ENCODE measurements at regions not wholly inside any gene's neighbourhood (a gene's known extent, or its start where the extent isn't known, plus 50 kb on each side); places are given as distances from the start of the nearest gene placed in this dataset.

- Histone ChIP-seq H3K36me3 (ENCODE audit: control insufficient read depth, insufficient read depth, low read length) (no peaks in the 10 kb centered on the region), H3K27me3 (ENCODE audit: control insufficient read depth, insufficient read depth, low read length) (peaks cover 1% of the 10 kb centered on the region), H3K4me3 (ENCODE audit: low read depth, low read length) (no peak overlapping the region)
- CTCF ChIA-PET, result no interaction called here
- TF ChIP-seq CTCF (IDR thresholded peaks at IDR 0.05; ENCODE audit: insufficient read depth, low read depth, low read length), result no peak
- no peak for DNase-seq (ENCODE audit: low read depth)
- POLR2A ChIA-PET, result no interaction called here
Measured at GRCh38 chr5:88944751-88945531, 62.0 kb upstream of the MEF2C start.

GRCh38 chr5:88941581-88941980 is 58.6 kb upstream of the MEF2C start:
- TF ChIP-seq CTCF (IDR thresholded peaks at IDR 0.05; ENCODE audit: insufficient read depth, low read depth, low read length), result no peak
- no peak overlapping the region for H3K4me3 ChIP-seq (ENCODE audit: low read depth, low read length)
- no peak for DNase-seq (ENCODE audit: low read depth)
- ChIA-PET CTCF (interaction anchor here (0.6 kb wide), 1 partner anchor 212 kb away, joined by 3 read pairs; no protein-coding TSS in a partner anchor), POLR2A (no interaction called here)
- H3K27me3 ChIP-seq (ENCODE audit: control insufficient read depth, insufficient read depth, low read length), result no peaks in the 10 kb centered on the region
- H3K36me3 ChIP-seq (ENCODE audit: control insufficient read depth, insufficient read depth, low read length), result no peaks in the 10 kb centered on the region

DNA sequence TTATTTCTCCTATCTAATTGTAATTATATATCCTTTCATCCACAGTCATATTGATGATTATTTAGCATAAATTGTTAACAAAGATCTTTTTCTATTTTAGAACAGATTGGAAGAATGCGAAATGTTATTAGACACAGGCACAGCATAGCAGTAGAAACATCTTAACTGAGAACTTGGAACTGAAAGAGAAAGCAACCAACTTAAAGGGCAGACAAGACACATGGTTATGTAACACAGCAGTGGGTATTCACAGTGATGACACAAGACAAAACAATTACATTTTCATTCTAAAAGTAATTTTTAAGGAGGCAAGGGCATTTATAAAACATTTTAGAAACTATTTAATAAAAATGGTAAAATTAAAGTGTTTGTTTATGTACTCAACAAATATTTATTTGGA is 57.7 kb upstream of the MEF2C start:
- no peak overlapping the region for H3K4me3 ChIP-seq (ENCODE audit: low read depth, low read length)
- DNase-seq (ENCODE audit: low read depth), result no peak
- no peaks in the 10 kb centered on the region for H3K27me3 ChIP-seq (ENCODE audit: control insufficient read depth, insufficient read depth, low read length)
- ChIA-PET POLR2A (no interaction called here), CTCF (no interaction called here)
- H3K36me3 ChIP-seq (ENCODE audit: control insufficient read depth, insufficient read depth, low read length), result no peaks in the 10 kb centered on the region
- TF ChIP-seq CTCF (IDR thresholded peaks at IDR 0.05; ENCODE audit: insufficient read depth, low read depth, low read length), result no peak

GRCh38 chr5:88939300-88939699 is 56.3 kb upstream of the MEF2C start:
- ChIA-PET CTCF (interaction anchor here (0.6 kb wide), 1 partner anchor 10 kb away, joined by 3 read pairs; no protein-coding TSS in a partner anchor), POLR2A (no interaction called here)
- DNase-seq (ENCODE audit: low read depth), result no peak
- Histone ChIP-seq H3K27me3 (ENCODE audit: control insufficient read depth, insufficient read depth, low read length) (no peaks in the 10 kb centered on the region), H3K36me3 (ENCODE audit: control insufficient read depth, insufficient read depth, low read length) (no peaks in the 10 kb centered on the region), H3K4me3 (ENCODE audit: low read depth, low read length) (no peak overlapping the region)
- no peak for TF ChIP-seq CTCF (IDR thresholded peaks at IDR 0.05; ENCODE audit: insufficient read depth, low read depth, low read length)

DNA sequence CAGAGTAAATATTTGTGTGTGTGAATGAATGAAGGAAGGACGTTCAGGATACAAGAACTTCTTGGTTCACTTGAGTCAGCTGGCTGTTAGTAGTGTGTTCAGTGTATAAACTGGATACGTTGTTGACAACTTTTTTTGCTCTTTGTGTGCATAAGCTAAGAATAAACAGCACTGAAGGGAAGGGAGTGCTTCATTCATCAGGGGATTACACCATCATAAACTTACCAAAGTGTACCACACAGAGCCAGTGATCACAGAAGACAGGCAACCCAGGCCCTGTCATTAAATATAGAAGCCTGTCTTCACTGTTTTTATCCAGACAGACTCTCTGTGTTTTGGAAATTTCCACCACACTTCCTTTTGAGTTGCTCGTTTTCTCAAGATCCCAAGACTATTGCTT is 55.5 kb upstream of the MEF2C start:
- POLR2A ChIA-PET, result no interaction called here
- Histone ChIP-seq H3K27me3 (ENCODE audit: control insufficient read depth, insufficient read depth, low read length) (no peaks in the 10 kb centered on the region), H3K4me3 (ENCODE audit: low read depth, low read length) (no peak overlapping the region), H3K36me3 (ENCODE audit: control insufficient read depth, insufficient read depth, low read length) (no peaks in the 10 kb centered on the region)
- no peak for TF ChIP-seq CTCF (IDR thresholded peaks at IDR 0.05; ENCODE audit: insufficient read depth, low read depth, low read length)
- DNase-seq (ENCODE audit: low read depth), result no peak
- CTCF ChIA-PET, result no interaction called here

Data from BJ (cell line).